Stimulated activated CD4-positive, alpha-beta T cell treated with anti-CD3 and anti-CD28 coated beads, Interleukin-15, amount 100 ng/mL, for 48 hours (primary cell): ENCODE measurements at regions not wholly inside any gene's neighbourhood (a gene's known extent, or its start where the extent isn't known, plus 50 kb on each side); places are given as distances from the start of the nearest gene placed in this dataset.
"Not testable (repeated sequence)": the region's sequence is repeated elsewhere in the genome, so short reads cannot be mapped to it uniquely, and the experiment has no call there.

Experiments used
- DNase-seq, 2 donors: peaks; one replicate each; pipeline ENCODE4 v3.0.0-alpha.2; 2020; ENCODE audit warnings: low read depth in 2 of 2

DNA sequence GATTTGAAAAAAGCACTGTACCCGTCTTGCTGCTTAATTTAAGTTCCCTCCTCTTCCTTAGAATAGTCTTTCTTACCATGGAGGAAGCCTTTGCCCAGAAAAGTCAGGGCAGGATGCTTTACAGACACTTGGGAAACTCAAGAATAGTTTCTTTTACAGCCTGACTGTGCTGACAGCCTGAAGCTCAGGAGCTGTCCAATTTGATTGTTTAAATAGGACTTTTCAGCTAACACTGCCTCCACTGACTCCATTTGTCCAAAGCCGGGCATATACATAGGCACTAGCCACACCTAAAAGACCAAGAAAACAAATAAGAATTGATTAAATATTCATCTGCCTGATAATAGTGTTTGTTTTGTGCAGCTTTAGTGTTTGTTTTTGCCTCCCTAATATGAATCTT, 110.9 kb upstream of the L3MBTL4 start:
- DNase-seq: no peak

DNA sequence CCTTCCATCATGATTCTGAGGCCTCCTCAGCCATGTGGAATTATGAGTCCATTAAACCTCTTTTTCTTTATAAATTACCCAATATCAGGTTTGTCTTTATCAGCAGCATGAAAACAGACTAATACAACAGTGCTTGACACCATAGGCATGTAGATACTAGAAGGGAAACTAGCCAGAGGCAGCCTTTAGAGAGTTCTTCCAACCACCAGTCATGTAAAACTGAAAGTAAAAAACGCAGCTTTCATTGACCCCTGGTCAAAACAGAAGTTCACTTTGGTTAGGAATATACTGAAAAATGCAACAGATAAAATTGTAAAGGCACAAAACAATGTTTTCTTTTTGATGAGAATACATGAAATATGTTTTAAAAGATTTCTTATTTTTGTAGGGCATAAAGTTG, 122.8 kb upstream of the L3MBTL4 start:
- no peak for DNase-seq

DNA sequence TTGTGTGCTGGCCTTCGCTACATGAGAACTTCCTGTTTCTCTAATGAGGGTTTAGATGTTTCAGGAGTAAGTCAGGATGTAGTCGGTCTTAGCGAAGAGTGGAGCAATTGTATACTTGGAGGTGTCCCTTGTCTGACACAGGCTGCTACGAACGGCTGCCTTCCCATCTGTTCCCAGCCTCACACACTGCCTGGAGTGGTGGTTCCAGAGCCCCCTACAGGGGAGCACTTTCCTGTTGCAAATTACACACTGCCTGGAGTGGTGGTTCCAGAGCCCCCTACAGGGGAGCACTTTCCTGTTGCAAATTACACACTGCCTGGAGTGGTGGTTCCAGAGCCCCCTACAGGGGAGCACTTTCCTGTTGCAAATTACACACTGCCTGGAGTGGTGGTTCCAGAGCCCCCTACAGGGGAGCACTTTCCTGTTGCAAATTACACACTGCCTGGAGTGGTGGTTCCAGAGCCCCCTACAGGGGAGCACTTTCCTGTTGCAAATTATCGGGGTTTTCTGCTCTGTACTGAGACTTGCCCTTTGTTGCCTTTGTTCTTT, 126.5 kb upstream of the L3MBTL4 start:
- DNase-seq: not testable (repeated sequence)

DNA sequence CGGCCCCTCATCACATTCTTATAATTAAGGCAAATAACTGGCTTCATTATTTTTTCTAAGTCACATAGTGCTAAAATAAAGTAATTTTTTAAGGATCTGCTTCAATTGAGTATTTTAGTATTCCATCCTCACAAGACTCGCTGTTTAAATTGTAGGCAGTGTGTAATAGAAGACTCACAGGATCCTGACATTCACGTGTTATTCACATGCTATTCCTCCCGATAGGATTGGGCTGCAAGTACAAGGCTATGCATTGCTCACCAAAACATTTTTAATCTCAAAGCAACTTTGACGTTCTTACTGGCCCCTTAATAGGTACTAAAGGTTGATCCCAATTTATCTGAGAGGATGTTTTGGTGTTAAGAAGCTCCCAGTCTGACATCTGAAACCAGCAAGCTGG, 127.6 kb upstream of the L3MBTL4 start:
- no peak for DNase-seq

DNA sequence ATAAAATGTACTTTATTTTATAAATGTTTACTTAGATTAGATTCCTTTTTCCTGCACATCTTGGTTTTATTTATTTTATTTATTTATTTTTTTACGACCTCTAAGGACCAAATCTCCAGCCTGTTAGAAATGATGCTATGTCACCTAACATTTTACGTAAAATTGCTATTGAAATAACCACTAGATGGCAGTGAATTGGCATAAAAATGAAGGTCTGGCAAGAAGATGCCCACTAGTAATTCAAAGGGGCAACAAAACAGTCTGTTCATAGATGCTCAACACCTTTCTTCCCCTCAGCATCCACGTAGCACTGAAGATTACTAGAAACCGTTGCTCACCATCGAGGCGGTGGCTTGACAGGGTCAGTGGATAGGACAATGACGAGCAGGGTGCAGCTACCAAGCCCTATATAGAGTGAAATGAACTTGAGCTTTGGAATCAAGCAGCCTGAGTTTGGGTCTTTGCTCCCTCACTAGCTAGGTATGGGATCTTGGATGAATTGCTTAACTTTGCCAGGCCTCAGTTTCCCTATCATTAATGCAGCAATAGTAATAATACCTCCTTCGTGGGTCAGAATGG, 128.7 kb upstream of the L3MBTL4 start:
- no peak for DNase-seq

DNA sequence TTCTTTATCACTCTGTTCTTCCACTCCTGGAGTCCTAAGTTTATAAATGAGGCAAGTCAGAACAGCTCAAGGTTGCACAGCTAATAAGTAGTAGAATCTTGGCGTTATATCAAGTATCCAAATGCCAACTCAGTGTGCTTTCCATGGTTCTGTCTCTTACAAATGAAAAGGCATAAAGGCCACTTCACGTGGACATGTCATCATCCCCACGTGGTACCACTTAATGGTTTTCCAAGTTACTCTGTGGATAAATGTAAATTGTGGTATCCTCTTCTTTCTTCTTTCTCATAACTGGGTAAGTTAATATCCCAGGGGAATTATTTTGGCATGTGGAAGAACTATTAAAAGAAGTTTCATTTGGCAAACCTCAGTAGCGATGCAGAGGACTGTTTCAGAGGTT, 131.5 kb upstream of the L3MBTL4 start:
- no peak for DNase-seq

DNA sequence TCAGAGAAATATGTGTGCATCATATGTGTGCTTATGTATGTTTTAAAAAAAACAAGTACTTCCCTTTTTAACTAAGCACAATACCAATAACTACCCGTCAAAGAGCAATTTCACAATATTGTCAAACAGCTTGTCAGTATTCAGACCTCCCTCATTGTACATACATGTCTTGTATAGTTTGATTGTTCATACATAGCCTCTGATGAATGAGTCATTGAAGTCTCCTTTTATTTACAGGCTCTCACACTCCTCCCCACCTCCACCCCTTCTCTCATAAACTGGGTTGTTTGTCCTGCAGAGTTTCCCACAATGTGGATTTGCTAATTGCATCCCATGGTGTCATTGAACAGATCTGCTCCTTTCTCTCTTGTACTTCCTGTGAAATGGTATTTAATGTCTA, 132.8 kb upstream of the L3MBTL4 start:
- DNase-seq: no peak

DNA sequence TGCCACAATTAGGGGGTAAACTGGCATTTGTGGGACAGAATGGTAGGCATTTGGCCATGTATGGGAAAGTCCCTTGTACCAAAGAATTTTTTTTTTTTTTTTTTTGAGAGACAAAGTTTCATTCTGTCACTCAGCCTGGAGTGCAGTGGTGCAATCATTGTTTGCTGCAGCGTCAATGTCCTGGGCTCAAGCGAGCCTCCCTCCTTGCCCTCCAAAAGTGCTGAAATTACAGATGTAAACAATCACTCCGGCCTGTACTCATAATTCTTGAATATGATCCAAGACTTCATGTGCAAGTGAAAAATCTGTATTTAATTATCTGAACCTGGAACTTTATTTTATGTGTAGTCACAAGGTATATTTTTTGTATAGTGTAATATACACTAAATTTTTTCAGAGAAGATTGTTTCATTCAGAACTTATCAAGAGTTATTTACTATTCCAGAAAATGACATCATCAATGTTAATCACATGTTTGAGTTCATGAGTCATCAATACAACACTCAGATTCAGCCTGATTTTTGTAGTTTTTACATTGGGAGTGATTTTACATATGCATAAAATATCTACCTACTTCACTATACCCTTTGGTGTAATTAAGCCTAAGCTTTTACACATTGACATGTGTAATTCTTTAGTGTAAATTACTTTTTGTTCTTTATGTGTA, 138.7 kb upstream of the L3MBTL4 start:
- DNase-seq: no peak

DNA sequence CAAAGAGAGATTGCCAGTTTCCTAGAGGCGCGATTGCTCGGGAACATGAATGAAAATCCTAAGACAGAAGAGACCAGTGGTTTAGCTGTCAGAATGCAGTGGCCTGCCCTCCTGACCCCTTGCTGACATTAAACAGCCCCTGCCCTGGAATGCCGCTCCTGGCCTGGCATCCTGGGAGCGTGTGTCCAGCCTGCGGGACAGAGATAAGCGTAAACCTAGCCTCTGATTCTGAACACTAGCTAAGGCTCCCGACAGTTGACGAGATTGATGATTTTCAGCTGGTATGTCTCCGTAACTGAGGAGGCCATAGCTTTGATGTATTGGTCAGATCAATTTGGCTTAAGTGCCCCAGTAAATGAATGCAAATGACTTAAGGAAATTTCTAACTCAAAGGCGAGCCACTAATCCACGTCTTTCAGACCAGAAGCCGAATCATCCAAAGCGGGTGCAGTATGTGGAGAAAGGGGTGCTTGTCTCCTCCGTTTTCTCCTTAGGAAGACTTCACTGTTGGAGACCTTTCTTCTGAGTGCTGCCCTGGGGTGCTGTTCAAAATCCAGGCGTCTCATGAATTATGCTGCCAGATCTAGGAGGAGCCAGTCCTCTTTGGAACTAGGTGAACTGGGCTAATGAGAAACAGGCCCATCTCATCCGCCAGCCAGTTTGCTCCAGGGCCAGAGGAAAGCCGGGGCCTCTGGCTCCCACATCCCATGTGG, 142.5 kb upstream of the L3MBTL4 start:
- DNase-seq: no peak

DNA sequence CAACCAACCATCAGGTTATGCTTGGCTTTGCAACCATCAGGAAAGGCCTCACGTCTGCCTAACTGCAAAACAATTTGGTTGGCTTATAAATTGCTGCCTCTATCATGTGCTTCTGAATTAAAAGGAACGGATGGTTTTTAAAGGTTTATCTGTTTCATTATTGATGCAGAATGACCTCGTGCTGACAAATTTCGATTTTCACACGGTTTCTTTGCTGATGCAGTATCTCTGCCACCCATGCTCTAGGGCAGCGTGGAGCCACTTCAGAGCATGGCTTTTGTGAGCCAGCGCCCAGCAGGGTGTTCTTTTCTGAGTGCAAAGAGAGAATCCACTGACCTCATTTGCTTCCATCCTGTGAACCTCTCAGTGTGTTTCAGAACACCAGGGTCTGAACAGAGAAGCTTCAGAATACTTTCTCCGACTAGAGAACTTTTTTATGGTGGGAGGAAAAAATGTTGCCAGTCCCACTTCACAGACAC, 143.1 kb upstream of the L3MBTL4 start:
- DNase-seq: no peak

DNA sequence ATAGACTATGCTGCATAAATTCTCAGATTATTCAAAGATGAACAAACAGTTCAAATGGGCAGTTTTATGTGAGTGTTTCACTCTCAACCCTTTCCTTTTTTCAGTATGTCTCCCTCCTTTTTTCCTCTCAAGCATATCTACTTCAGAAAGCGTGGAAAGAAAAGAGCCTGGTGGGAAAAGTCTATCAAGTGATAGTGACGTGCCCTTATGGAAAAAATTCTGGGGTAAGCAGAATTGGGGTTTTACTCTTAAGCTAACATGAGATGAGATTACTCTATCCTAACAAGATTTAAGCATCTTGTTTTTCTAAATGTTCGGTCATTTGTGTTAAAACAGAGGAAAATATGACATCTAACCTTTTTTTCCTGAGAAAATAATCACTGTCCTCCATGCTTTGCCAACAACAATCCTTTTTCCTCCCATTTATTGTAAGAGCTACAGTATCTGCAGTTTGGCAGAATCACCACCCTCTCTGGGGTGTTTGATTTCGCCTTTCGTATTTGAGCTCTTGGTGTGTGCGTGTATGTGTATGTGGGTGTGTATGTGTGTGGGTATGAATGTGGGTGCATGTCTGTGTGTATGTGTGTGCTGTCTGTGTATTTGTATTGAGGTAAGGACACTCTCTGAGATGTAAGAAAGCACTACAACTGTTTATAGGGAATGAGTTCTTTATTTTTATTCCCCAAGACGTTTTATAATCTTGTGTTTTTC, 143.9 kb upstream of the L3MBTL4 start:
- no peak for DNase-seq

DNA sequence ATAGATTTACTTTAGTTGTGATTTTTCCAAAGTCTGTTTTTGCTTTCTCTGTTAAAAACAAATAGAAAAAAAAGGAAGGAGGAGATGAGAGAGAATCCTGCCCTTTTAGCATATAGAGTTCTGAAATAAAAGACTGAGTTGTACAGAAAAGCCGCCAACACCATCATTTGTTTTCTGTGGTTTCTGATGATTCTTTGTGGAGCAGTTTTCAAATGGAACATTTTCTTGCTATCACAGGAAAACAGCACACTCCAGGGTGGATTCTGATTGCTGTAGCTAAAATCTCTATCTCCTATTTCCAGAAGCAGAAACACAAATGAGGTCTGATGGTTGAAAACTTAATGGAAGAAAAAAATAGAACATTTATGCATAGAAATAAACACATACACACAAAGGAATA, 144.6 kb upstream of the L3MBTL4 start:
- no peak for DNase-seq

DNA sequence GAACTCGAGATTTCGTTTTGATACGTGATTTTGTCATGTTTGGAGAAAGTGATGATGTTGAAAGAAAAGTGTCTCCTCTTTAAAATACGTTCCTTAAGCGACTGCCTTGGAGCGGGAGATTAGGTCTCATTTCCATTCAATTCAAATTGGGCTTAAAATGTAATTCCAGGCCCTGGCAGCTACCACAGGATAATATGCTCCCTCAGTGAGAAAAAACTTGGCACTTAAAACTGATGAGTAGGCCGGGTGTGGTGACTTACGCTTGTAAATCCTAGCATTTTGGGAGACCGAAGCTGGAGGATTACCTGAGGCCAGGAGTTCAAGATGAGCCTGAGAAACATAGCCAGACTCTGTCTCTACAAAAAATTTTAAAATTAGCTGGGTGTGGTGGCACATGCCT, 146.3 kb upstream of the L3MBTL4 start:
- no peak for DNase-seq

DNA sequence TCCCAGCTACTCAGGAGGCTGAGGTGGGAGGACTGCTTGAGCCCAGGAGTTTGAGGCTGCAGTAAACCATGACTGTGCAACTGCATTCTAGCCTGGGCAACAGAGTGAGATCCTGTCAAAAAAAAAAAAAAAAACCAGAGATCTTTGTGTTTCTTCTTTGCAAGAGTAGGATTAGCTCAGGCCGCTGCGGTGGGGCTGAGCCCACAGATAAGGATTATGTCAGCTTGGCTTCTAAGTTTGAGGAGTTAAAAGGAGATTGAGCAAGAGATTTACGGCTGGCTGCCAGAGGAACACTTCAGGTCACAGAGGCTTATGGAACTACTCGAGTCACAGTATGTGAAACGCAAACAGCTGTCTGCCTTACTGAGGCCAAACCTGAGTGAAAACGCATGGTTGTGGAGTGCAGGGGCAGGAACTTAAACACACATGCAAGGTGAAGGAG, 146.7 kb upstream of the L3MBTL4 start:
- no peak for DNase-seq

DNA sequence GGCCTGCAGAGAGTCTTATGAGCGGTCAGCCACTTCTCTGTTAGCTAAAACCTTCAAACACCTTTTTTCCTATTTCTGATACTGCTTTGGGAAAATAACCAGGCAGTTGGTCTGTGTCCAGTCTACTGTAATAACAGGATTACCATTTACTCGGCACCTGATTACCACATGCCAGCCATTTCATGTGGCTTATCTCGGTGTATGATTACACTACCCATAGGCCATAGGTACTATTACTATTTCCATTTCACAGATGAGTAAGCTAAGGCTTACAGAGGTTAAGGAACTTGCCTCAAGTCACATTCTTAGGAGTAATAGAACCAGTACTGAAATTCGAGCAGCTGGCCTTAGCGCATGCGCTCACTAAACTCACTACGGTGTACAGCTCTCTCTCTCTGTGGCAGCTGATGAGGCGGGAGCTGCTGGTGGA, 147.2 kb upstream of the L3MBTL4 start:
- no peak for DNase-seq

DNA sequence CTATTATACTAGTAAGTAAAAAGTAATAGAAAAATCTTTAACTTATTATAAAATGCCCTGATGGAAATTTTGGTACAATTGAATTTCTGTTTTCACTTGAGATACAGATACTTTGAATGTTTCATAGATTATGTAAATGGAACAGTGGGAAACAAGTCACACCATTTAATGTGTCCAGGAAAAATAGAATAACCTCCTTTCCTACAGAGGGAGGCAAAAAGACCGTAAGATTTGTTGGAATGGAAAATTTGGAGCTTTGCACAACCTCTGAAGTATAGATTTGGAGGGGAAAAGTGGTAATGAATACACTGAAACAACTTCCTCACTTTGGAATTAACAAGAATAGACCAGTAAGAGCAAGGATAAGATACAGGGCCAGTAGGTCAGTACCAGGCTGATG, 149.2 kb upstream of the L3MBTL4 start:
- no peak for DNase-seq

DNA sequence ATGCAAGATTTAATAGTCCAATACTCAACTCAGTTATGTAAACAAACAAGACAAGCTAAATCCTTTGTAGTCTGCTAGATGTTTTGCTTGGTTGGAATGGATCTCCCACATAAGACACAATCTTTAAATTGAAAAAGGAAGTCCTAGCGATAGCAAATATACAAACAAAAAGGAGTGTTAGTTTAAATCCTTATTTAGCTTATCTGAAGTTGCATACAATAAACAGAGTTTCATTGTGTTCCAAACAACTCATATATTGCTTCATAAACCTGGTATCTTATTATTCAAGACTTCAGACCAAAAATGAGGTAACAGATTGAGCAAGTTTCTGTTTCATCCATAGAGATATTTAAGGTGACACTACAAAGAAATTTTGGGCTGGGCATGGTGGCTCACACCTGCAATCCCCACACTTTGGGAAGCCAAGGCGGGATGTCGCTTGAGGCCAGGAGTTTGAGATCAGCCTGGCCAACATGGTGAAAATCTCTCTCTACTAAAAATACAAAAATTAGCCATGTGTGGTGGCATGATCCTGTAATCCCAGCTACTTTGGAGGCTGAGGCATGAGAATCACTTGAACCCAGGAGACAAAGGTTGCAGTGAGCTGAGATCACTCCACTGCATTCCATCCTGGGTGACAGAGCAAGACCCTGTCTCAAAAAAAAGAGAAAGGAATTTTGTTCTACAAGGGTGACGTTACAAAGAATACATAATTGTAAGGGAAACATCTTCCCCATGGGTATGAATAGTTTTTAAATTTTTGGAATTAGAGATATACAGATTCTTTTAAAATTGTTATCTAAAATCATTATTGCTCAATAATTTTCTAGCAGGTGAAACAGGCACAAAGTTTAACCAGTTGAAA, 150.5 kb upstream of the L3MBTL4 start:
- DNase-seq: no peak

DNA sequence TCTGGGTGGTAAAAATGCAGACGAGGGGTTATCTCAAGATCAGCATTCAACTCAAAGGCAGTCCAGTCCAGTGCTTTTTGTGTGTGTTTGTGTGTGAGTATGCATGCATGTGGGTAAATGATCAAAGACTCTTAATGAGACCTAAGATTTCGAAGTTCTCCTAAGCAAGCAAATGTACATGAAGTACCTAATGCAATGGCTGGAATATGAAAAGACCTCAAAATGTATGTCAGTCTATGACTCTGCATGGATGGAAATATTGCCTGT, 151.0 kb upstream of the L3MBTL4 start:
- no peak for DNase-seq

DNA sequence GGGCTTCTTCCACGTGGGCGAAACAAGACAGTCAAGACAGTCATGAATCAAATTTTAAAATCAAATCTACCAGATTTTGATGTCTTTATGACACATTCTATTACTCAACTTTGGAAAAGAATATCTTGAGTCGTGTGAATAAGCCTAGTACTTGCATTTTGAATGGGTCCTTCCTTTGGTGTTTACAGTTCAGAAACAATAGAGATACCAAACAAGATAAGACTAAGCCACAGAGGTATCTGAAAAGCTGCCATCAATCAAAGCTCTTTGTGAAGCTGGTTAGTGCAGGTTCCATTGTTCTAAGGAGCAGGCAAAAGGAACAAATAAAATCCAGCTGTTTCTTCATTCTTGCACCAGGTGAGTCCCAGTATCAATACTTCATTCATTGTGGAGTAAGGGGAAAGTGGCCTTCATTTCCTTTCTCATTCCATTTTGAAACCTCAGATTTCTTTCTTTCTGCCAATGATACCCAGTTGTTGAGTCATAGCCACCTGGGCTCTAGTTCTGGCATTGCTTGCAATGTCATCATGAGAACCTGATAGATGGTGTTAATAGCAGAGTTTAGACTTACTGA, 151.7 kb upstream of the L3MBTL4 start:
- no peak for DNase-seq

DNA sequence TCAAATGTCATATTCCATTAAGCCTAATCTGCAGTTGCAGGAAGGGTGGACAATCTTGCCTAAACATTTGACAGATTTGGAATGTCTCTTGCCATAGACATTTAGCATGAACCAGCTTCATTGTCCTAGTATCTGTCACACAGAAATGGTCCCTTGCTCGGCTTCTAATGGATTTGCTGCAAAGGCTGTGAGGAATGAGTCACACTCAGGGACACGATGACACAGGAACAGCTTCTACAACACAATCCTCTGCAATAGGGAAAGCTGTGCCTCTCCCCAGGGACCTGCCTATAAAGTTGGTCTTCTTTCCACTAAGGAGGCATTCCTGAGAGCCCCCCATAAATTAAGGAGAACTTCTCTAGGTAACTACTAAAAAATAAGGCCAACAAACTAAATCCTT, 155.1 kb upstream of the L3MBTL4 start:
- DNase-seq: no peak

DNA sequence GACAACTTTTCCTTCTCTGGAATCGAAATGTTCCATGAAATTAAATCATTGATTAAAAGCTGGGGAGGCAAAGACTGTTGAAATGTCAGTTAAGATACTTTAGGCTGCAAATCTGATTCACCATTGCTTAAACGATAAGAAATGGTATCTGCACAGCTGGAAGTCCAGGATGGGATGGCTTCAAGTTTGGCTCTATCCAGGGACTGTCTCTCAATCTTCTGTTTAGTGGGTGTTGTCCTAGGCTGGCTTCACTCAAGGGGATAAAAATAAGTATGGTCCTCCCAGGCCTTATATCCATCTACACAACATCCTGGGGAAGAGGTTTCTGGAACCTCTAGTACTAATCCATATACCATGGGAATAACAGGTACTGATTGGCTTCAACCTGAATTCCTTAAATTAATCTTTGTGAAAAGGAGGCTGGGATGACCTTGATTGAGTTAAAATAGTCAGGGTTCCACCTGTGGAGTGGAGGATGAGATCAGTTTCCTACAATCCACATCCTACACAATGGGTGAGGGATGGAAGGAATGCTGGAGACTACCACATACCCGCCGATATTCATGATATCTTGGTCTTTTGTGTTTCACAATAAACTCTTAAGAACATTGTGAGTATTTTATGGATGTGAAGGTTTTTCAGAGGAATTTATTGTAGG, 156.0 kb upstream of the L3MBTL4 start:
- DNase-seq: no peak
